PC-3 (cell line): ENCODE measurements at regions not wholly inside any gene's neighbourhood (a gene's known extent, or its start where the extent isn't known, plus 50 kb on each side); places are given as distances from the start of the nearest gene placed in this dataset.

Experiments
- EZH2 ChIP-seq: fragments of 300-600 bp; sonication (generic); IDR thresholded peaks from one replicate; pipeline ENCODE4 v1.6.1; 2017; ENCODE audit warnings: antibody characterized with exemption, mild to moderate bottlenecking, low read length; ENCODE audit not compliant: unreplicated experiment
- EZH2phosphoT487 ChIP-seq: fragments of 300-600 bp; sonication (generic); IDR thresholded peaks from 2 replicates; pipeline ENCODE4 v1.6.1; 2018; ENCODE audit warnings: mild to moderate bottlenecking, antibody characterized with exemption, low read length, borderline replicate concordance
- TF ChIP-seq, protein P1 (sequence below): fragments of 300-600 bp; sonication (generic); conservative IDR thresholded peaks from 2 replicates; pipeline ENCODE4 v1.5.1; 2017; ENCODE audit warnings: antibody characterized with exemption, low read depth, mild to moderate bottlenecking, low read length

DNA sequence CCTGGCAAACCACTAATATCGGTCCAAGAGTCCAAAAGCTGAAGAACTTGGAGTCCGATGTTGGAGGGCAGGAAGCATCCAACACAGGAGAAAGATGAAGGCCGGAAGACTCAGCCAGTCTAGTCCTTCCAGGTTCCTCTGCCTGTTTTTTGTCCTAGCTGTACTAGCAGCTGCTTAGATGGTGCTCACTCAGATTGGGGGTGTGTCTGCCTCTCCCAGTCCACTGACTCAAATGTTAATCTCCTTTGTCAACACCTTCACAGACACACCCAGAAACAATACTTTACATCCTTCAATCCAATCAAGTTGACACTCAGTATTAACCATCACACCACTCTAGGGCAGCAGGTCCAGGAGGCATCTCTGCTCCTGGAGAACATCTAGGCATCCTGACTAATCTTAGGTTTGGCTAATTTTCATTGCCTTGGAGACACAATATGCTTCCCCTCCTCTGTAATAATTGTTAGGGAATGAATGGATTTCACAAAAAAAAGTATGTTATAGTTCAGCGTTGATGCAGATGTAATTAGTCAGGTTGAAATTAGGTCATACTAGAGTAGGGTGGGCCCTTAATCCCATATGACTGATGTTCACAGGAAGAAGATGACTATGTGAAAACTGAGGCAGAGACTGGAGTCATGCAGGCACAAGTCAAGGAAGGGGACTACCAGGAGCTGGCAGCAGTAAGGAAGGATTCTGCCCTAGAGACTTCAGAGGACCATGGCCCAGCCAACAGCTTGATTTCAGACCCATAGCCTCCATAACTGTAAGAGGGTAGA, 183.4 kb downstream of the RBM26 start:
- TF ChIP-seq, protein P1, sequence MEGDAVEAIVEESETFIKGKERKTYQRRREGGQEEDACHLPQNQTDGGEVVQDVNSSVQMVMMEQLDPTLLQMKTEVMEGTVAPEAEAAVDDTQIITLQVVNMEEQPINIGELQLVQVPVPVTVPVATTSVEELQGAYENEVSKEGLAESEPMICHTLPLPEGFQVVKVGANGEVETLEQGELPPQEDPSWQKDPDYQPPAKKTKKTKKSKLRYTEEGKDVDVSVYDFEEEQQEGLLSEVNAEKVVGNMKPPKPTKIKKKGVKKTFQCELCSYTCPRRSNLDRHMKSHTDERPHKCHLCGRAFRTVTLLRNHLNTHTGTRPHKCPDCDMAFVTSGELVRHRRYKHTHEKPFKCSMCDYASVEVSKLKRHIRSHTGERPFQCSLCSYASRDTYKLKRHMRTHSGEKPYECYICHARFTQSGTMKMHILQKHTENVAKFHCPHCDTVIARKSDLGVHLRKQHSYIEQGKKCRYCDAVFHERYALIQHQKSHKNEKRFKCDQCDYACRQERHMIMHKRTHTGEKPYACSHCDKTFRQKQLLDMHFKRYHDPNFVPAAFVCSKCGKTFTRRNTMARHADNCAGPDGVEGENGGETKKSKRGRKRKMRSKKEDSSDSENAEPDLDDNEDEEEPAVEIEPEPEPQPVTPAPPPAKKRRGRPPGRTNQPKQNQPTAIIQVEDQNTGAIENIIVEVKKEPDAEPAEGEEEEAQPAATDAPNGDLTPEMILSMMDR = no peak
- TF ChIP-seq EZH2 = no peak
- TF ChIP-seq EZH2phosphoT487 = no peak
